ENCODE measurements at regions not wholly inside any gene's neighbourhood (a gene's known extent, or its start where the extent isn't known, plus 50 kb on each side); places are given as distances from the start of the nearest gene placed in this dataset.

GRCh38 chr14:71203306-71203705 is 296.0 kb downstream of the PCNX1 start:
- DNase-seq, result no peak

GRCh38 chr14:71204231-71204630 is 297.0 kb downstream of the PCNX1 start:
- no peak for DNase-seq

GRCh38 chr14:71204768-71205167 is 297.5 kb downstream of the PCNX1 start:
- no peak for DNase-seq

GRCh38 chr14:71206123-71206522 is 298.9 kb downstream of the PCNX1 start:
- DNase-seq, result no peak

- DNase-seq, result peak; percentile 12
Observed at GRCh38 chr14:71206766-71207371, 299.6 kb downstream of the PCNX1 start.

- no peak for DNase-seq
Observed at GRCh38 chr14:71208702-71209357, 301.6 kb downstream of the PCNX1 start.

GRCh38 chr14:71209888-71210287 is 302.6 kb downstream of the PCNX1 start:
- DNase-seq, result no peak

GRCh38 chr14:71212093-71212492 is 304.8 kb downstream of the PCNX1 start:
- no peak for DNase-seq

- no peak for DNase-seq
Observed at GRCh38 chr14:71212683-71213107, 305.4 kb downstream of the PCNX1 start.

- no peak for DNase-seq
Observed at GRCh38 chr14:71214241-71214640, 307.0 kb downstream of the PCNX1 start.

- DNase-seq, result no peak
Observed at GRCh38 chr14:71220462-71220861, 313.2 kb downstream of the PCNX1 start.

- DNase-seq, result no peak
Observed at GRCh38 chr14:71221119-71221518, 313.9 kb downstream of the PCNX1 start.

GRCh38 chr14:71225113-71225512 is 317.9 kb downstream of the PCNX1 start:
- no peak for DNase-seq

GRCh38 chr14:71228711-71229110 is 321.5 kb downstream of the PCNX1 start:
- DNase-seq, result no peak

- DNase-seq, result no peak
Observed at GRCh38 chr14:71229875-71230274, 322.6 kb downstream of the PCNX1 start.

- no peak for DNase-seq
Observed at GRCh38 chr14:71230897-71231296, 323.6 kb downstream of the PCNX1 start.

GRCh38 chr14:71231521-71232393 is 324.5 kb downstream of the PCNX1 start:
- DNase-seq, result no peak

GRCh38 chr14:71232506-71232905 is 325.2 kb downstream of the PCNX1 start:
- no peak for DNase-seq

- no peak for DNase-seq
Observed at GRCh38 chr14:71235875-71236274, 328.6 kb downstream of the PCNX1 start.

- DNase-seq, result no peak
Observed at GRCh38 chr14:71236487-71236886, 329.2 kb downstream of the PCNX1 start.

- DNase-seq, result no peak
Observed at GRCh38 chr14:71237556-71237955, 330.3 kb downstream of the PCNX1 start.

- no peak for DNase-seq
Observed at GRCh38 chr14:71238835-71239234, 331.6 kb downstream of the PCNX1 start.

- no peak for DNase-seq
Observed at GRCh38 chr14:71240171-71240570, 332.9 kb downstream of the PCNX1 start.

All from hindlimb muscle (tissue), 1 donor.